Colon (tissue), 2 donors: ENCODE measurements at regions not wholly inside any gene's neighbourhood (a gene's known extent, or its start where the extent isn't known, plus 50 kb on each side); places are given as distances from the start of the nearest gene placed in this dataset.

Experiments used
- FAIRE-seq: peaks from 2 replicates; lab custom pipeline; 2012; peaks lifted over from hg19 to GRCh38; lab: Jason Lieb, UNC
- donor health status: control.
- donor health status: control.

DNA sequence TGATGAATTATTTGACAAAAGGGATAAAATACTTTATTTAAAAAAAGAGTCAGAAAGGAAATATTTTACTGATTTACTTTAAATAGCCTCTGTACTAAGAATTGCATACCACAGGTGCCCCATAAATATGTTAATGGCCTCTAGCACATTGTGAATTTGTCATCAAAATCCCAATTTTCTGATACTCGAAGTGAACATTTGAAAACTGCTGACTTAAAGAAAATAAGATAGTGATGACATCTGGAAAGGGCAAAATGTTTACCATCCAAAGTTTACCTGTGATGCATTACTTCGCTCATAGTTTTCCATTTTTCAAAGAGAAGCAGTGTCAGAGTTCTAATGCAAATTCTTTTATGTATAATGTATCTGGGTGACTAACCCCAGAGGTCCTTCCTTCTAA lies 455.4 kb downstream of the KLF5 start:
- no peak for FAIRE-seq

DNA sequence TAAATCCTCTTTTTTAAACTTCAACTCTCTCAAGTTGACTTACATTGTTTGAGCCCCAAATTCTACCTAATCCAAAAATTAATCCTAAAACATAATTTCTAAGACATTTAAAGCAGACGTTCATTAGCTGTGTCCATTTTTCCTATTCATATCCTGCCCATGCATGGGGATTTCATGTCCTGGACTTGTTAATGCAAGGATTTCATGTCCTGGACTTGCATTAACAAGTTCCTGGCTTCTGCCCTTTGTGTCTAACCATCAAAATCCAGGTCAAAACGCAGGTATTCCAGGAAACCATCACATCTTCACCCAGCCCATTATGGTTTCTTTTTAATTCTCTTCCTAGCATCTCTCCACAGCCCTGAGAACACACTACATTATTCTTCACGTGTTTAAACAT lies 454.9 kb downstream of the KLF5 start:
- FAIRE-seq = no peak

DNA sequence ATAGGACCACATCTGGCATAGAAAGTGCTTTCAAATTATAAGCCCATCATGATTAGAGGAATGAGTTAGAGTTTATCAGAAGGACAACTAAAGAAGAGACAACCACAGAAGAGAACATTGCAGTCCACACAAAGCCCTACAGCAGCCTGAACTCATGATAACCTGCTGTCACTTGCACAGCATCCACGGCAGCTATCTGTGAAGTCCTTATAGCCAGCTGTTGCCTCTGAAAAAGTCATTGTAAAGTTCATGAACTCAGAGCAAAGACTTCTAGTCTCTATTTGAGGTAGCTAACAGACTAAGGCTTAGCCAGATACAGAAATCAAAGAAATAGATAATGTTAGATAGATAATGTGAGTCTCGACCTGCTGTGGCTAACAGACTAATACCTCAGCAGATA lies 450.0 kb downstream of the KLF5 start:
- FAIRE-seq = no peak

DNA sequence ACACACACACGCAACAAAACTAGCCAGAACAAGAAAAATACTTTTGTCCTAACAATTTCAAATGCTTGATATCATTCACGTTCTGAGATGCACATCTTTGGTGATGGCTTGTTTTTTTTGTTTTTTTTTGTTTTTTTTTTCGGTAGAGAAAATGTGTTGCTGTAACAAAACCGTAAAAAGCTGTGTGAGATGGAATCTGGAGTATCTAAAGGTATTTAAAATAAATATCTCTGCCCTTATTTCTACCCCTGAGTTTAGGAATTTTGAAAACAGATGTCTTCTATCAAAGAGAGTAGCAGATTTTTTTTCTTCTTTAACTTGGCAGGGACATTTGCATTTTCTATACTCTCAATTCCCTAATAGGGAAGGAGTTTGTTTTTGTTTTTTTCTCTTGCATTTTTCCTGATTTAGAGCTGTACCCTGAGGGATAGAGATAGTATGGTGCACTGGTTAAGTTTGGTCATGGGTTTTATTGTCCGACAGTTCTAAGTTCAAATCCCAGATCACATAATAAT lies 446.6 kb downstream of the KLF5 start:
- FAIRE-seq = no peak

DNA sequence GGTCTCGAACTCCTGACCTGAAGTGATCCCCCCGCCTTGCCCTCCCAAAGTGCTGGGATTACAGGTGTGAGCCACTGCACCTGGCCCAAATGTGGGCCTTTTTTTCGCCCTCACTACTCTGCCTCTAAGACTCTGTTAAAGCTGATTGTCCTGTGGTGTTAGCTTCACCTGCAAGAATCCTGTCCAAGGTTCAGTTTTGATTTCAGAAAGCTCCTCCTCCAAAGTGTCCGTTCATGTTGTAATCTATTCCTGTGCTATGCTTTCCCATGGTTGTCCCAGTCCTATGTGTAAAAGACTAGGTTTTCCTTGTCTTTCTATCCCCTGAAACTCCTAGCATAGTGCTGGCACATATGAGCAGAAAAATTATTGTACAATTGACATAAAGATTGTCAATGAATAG lies 440.9 kb downstream of the KLF5 start:
- FAIRE-seq = no peak

DNA sequence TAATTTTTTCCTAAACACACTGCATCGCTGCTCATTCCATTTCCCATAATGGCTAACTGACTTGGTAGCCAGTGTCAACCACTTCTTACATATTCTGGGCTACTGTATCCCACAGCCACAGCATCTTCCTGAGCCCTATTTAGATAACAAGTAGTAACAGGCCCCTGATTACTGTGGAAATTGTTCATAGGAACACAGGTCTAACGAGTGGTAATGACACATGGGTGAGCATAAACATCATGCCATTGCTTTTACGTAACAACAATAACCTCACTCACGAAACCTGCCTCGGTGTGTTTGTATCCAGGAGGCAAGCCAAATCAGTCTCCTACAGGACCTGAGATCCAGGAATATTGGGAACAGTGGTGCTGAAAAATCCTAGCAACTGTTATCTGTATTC lies 438.6 kb downstream of the KLF5 start:
- FAIRE-seq = no peak

DNA sequence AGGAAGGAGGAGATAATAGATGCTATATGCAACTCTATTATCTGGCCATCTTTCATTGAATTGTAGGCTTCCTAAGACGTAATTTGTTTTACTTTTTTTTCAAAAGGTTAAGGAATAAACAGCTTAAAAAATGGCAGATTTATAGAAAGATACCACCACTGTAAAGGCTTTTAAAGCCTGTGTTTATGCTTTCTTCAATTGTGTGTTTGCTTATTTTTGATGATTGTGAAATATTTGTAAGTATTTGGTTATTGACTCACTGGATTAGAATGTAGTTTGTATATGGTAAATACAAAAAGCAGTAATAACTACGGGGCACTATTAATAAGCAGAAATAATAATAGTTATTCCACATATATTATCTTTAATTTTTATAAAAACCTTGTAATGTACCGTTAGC lies 437.9 kb downstream of the KLF5 start:
- FAIRE-seq = no peak

DNA sequence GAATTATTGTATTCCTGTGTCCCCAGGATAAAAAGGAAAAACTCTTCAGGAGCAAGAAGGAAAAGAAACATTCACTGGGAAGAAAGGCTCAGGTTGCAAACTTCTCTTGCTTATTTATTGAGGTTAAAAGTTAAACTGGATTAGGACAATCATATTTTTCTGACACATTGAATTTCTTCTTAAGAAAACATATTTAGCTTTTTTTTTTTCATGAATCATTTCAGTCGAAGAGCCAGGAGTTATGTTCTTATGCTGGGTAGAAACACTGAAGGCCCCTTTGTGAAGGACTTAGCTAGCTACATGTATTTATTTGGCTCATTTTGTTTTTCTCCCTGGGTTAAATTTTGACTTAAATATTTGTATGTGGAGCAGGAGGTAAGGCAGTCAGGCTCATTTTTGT lies 434.0 kb downstream of the KLF5 start:
- no peak for FAIRE-seq

DNA sequence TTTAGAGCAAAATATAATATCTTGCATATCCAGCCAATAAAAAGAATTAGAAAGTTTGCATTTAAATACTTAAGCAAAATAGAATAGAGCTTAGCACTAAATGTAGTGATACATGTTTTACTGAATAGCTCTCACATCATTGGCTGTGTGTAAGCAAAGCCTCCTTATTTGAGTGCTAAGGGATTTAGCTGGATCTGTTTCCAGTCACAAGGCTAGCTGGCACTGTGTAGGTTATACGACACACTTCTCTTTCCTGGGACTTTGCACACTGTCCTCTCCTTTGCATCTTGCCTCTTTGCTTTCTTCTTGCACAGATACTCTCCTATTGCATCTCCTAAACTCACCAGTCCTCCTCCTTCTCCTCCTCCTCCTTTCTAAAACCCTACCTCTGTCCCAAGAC lies 423.8 kb downstream of the KLF5 start:
- no peak for FAIRE-seq

DNA sequence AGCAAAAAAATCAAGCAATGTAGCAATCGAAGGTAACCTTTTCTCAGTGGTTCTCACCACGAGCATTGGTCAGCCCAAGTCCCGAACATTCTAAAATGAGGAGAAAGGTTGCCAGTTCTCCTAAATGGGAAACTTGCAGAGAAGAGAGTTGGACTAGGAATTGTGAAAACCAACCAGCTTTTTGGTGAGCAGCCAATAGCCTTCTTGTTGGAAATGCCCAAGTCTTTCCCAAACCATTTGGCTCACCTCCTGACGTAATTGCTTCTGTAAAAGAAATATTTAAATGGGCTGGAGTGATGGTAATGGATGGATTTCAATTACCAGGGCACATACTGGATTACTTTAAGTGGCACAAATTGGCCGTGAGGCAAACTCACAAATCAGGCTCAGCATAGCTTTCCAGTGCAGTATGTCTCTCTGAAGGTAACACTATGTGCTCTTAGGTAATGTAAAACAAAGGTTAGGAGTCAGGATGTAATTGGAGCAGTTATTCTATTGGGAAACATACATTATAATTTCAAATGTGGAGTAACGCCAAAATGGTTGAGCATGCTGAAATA lies 423.2 kb downstream of the KLF5 start:
- no peak for FAIRE-seq

DNA sequence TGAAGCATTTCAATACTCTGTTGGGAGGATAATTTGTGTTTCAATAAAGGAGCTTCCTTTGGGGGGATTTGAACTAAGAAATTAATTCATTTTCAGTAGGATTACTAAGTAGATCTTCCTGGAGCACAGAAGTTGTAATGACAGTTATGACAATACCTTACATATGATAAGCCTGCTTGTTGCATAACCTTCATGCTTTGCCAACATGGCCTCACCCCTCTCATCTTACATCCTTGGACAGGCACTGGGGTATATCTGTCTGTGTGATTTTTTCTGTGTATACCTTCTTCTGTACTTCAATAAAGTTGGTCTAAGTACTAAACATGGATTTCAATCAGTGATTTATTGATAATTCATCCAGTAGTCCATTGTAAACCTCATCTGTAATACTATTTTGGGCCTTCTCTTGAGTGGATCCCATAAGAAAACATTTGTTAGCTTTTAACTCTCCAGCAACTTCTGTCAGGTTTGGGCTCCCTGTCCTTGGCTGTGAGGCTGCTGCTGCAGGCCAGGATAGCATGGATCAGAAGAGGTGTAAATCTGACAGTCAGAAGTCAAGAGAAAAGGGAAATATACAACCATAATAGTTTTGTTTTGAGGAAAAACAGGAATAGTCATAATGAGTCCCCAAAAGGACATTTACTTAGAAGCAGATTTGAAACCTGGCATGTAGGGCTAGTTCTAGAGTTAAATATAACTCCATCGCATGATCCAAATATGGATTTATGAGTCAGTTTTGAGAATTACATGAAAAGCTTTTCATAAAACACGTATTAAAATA lies 422.2 kb downstream of the KLF5 start:
- FAIRE-seq = no peak

DNA sequence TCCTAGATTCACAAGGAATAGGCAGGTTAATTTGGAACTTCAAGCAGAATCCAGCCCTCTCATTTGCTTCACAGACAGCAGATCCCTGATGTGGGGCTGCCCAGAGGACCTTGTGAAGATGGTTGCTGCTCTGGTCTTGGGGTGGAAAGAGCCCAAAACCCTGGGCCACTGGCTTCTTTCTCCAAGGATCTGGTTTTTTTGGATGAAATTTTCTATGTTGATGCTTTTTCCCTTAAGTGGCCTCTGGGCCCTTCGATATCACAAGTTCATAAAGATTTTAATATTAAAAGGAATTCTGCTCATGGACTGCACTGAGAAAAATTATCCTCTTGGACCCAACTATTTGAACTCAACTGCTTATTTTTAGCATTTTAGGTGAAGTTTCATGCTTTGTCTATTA lies 421.1 kb downstream of the KLF5 start:
- no peak for FAIRE-seq

DNA sequence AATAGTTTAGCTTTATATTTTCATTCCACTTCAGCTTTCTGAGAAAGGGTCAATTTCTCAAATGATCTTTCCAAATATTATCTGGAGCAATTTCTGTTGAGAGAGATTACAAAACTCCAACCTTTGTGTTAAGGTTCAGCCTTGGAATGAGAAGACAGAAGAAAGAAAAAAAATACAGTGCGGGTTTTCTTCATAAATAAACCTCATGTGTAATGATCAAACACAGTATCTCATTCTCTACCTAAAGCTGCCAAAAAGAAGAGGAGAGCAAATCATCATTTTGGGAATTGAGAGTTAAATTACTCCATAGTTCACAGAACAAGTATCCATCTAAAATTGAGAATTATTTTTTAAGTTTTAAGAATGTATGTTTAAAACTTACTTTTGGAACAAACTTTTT lies 420.5 kb downstream of the KLF5 start:
- no peak for FAIRE-seq

DNA sequence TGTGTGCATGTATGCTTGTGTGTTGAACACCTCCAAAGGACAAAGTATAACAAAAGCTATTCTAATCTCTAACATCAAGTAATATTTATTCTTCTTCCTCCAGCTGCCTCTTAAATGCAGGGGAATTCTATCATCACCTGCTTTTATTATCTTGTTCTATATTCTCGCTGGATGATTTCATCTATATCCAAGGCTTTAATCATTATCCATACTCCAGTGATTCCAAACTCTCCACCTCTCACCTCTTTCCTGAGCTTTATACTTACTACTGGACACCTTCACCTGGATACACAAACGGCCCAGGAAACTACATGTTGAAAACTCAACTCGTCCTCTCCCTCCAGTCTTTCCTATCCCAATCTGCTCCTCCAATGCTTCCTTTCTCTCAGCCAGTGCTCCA lies 418.6 kb downstream of the KLF5 start:
- FAIRE-seq = no peak

DNA sequence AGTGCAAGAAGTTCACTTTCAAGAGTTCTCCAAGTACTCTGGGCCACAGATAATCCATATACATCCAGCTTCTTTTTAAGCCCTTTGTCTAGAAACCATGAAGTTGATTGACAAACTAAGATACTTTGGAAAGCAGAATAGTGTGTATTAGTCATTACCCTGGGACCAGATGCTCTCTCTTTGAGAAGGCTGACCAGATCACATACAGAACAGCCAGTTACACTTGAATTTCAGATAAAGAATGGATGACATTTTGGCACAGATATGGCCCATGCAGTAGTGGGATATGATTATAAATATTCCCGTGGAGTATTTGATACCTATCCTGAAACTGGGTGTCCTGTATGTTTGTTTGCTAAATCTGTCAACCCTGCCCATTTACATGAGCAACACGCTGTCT lies 414.2 kb downstream of the KLF5 start:
- no peak for FAIRE-seq

DNA sequence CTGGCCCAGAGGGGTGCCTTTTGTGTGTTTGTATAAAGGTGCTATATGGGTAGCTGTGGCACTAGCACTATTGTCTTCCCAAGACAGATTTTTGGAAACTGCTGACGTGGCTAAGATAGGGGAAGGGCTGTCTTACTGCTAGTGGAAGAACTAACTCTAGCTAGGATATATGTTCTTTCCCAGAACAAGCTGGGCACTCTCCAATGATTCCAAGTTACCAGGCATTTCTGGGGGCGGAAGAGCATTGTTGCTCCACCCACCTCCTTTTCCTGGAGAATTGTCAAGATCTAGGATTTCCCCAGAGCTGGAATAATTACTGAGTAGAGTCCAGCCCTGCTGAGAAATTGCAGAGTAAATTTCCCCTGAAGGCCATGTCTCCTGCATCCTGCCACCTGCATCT lies 408.3 kb downstream of the KLF5 start:
- no peak for FAIRE-seq

DNA sequence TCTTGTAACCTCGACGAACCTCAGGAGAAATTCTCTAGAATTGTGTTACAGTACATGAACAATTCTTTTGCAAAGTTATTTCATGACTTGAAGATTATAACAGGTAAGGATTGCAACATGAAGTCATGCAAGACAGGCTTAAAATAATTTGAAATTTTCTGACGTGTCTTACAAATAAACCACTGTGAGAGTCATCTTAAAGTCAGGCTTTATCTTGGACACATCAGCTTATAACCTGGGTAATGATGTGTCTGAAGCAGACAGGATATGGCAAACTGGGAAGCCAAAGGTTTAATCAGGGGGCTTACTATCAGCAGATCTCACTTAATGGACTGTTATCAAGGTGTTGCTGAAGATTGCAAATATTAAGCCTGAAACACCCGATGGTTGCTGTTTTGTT lies 407.8 kb downstream of the KLF5 start:
- no peak for FAIRE-seq

DNA sequence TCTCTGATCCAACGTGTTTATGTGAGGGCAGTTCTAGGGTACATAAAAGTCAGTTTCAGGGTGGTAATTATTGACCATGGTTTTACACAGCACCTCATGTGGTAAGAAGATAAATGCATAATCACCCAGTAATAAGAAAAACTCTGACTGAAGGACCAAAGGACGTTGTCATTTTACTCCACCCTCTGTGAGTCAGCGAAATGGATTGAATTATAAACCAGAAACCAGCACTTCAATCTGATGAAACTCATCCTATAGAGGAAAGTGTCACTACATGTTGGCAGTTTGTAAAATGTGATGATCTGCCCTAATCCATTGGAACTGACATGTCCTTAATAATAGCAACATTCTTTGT lies 406.8 kb downstream of the KLF5 start:
- peak; percentile 73 for FAIRE-seq

DNA sequence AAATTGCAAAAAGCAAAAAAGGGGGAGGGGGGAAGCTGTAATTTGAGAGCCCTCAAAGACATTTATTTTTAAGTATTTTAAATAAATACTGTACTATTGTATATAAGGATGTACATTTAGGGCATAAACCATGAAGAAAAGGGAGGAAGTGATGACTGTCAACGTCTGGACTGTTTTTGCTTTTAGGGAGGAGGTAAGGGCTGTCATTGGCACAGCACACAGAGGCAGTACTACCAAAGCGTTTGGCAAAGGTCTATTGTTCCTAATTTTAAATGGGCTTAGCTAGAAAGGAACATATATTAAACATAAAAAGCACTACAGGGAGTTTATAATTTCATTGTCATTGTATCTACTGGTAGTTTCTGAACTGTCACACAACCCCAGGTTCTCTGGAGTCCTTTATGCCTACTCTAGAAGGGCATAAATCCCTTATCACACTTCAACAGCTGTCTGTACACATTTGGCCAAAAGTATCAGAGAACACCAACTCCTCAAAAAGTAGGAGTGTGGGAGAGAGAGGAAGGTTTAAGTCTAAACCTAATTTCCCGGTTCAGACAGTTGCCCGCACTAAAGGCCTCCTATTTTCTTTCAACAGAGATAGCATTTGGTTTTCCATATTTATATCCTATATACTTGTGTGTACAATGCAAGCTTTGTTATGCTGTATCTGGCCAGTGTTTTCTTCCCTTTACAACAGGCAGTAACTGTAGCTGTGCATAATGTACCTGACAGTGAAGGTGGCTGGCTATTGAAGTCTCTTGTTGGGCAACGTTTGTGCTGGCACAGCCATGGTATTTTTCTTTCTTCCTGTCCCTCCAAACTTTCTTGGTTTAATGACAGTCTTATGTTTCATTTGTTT lies 406.2 kb downstream of the KLF5 start:
- FAIRE-seq = peak; percentile 10

DNA sequence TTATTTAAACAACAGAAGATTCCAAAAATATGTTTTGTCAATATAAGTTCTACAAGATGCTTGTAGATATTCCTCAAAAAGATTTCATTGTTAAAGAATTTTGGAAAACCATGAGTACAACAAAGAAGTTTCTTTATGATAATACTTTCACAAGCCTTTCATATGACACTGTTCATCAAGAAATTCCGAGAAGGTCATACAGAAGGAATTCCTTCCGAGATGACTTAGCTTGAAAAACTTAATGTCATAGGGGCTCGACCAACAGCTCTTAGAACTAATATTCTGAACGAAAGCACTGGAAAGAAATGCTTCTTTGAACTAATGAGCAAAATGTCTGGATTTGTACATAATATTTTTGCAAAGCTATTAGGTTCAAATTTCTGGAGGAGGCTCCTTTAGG lies 403.4 kb downstream of the KLF5 start:
- no peak for FAIRE-seq

DNA sequence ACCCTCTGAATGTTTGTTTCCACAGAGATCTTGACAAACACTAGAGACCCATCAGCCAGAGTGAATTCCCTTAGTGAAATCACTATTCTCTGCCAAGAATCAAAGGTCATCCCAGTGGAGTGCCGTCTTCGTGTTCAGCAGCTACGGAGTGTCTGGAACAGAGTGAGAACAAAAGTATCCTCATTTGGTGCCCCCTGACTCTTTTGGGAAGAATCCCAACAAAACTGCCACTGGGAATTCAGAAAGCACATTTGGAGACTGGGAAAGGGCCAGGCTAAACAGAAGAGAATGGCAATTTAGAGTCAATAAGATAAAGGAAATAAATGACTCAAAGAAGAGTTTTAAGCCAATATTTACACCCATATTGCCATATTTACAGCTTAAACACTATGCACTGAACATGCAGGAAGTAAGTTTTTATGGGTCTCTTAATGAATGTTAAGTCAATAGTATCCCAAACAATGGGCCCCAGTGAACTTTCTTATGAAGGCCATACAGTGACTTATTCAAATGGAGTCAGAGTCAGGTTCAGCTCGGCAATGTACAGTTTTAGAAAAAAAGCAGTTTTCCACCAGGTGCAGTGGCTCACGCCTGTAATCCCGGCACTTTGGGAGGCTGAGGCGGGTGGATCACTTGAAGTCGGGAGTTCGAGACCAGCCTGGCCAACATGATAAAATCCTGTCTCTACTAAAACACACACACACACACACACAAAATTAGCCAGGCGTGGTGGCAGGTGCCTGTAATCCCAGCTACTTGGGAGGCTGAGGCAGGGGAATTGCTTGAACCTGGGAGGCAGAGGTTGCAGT lies 392.6 kb downstream of the KLF5 start:
- peak; percentile 53 for FAIRE-seq

DNA sequence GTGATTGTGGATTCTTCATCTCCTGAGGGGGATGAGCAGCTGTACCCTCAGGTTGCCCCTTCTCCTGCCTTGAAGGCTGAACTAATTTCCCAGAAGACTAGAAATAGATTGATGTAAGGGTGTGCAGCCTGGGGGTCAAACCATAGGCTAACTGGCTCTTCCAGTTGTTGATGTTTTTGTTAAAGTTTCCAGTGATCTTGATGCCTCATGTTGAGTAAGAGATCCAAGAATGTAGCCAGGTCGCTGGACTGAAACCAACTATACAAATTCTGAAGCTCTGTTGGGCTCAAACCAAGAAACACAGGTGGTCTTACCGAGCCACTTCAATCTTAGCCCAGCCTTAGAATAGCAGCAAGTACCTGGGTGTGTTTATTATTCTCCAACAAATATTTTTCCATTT lies 391.8 kb downstream of the KLF5 start:
- FAIRE-seq = no peak
